Left lung (tissue), 4 donors: ENCODE measurements at regions not wholly inside any gene's neighbourhood (a gene's known extent, or its start where the extent isn't known, plus 50 kb on each side); places are given as distances from the start of the nearest gene placed in this dataset.
A peak's percentile ranks its signal among the peaks of the same experiment; 100 is the strongest.

ENCODE experiments used
- ATAC-seq: fragments of 200-7000 bp; cut with Tn5 transposase; one replicate; pipeline ENCODE4 v1.9.1; 2020; ENCODE audit warnings: moderate library complexity
- DNase-seq, 4 donors: peaks; one replicate each; pipeline ENCODE4 v3.0.0-alpha.2; 2013 to 2020
- H3K27ac ChIP-seq, 2 donors: fragments of 200-600 bp; sonication (generic) in 1 of 2; one replicate each; pipeline versions ENCODE4 v1.5.0 to v1.8.0; 2020 to 2021
- H3K27me3 ChIP-seq, 2 donors: fragments of 200-600 bp; sonication (generic) in 1 of 2; one replicate each; pipeline versions ENCODE4 v1.5.0 to v1.8.0; 2020 to 2021
- H3K36me3 ChIP-seq, 2 donors: fragments of 200-600 bp; sonication (generic) in 1 of 2; one replicate each; pipeline versions ENCODE4 v1.5.0 to v1.8.0; 2020 to 2021
- H3K4me1 ChIP-seq, 2 donors: fragments of 200-600 bp; one replicate each; pipeline ENCODE4 v1.8.0; 2021
- H3K4me3 ChIP-seq, 2 donors: fragments of 200-600 bp; sonication (generic) in 1 of 2; one replicate each; pipeline versions ENCODE4 v1.5.0 to v1.8.0; 2020 to 2021; ENCODE audit warnings: mild to moderate bottlenecking in 1 of 2
- H3K9me3 ChIP-seq, 2 donors: fragments of 200-600 bp; sonication (generic) in 1 of 2; one replicate each; pipeline versions ENCODE4 v1.5.0 to v1.8.0; 2020 to 2021
- CTCF ChIP-seq, 2 donors: fragments of 200-600 bp; sonication (generic) in 1 of 2; IDR thresholded peaks; one replicate each; pipeline versions ENCODE4 v1.5.0 to v1.8.0; 2021; ENCODE audit warnings: antibody characterized with exemption in 2 of 2
- intact Hi-C, 2 donors: fragments of 100-400 bp; cut with DNase I; formaldehyde crosslinking; loops; one replicate each; pipeline versions ENCODE4 v1.11.2 to v1.14.2; 2022
- donor health status: DM: no; HTN: yes; CAD: no.
- donor health status: DM: no; HTN: no; CAD: no.

GRCh38 chr10:110355141-110355831, 50.6 kb upstream of the SMNDC1 start:
- Histone ChIP-seq H3K9me3 (no peaks in the 10 kb centered on the region), H3K27ac (no peak overlapping the region), H3K36me3 (no peaks in the 10 kb centered on the region), H3K4me3 (no peak overlapping the region), H3K4me1 (peaks cover 0 to 27% of the 10 kb centered on the region in 2 donors), H3K27me3 (no peaks in the 10 kb centered on the region)
- intact Hi-C loops, result no loop called here
- TF ChIP-seq CTCF (IDR thresholded peaks at IDR 0.05), result no peak
- DNase-seq, result no peak
- ATAC-seq, result no peak

GRCh38 chr10:110355922-110356627, 51.4 kb upstream of the SMNDC1 start:
- ATAC-seq (no peak), DNase-seq (no peak)
- no peak overlapping the region for H3K4me3 ChIP-seq
- H3K27me3 ChIP-seq, result no peaks in the 10 kb centered on the region
- intact Hi-C loops, result no loop called here
- no peak for TF ChIP-seq CTCF (IDR thresholded peaks at IDR 0.05)
- peaks cover 0 to 27% of the 10 kb centered on the region in 2 donors for H3K4me1 ChIP-seq
- no peaks in the 10 kb centered on the region for H3K9me3 ChIP-seq
- H3K27ac ChIP-seq, result no peak overlapping the region
- no peaks in the 10 kb centered on the region for H3K36me3 ChIP-seq

GRCh38 chr10:110356628-110357245, 52.0 kb upstream of the SMNDC1 start:
- H3K27ac ChIP-seq, result peak overlapping the region in 1 of 2 donors; percentile 38
- ATAC-seq, result peak; percentile 16
- H3K36me3 ChIP-seq, result no peaks in the 10 kb centered on the region
- H3K4me3 ChIP-seq, result no peak overlapping the region
- H3K27me3 ChIP-seq, result no peaks in the 10 kb centered on the region
- intact Hi-C loops, result no loop called here
- TF ChIP-seq CTCF (IDR thresholded peaks at IDR 0.05), result no peak
- DNase-seq, result peak in 1 of 4 donors; percentile 55
- H3K9me3 ChIP-seq, result no peaks in the 10 kb centered on the region
- peaks cover 0 to 27% of the 10 kb centered on the region in 2 donors for H3K4me1 ChIP-seq

GRCh38 chr10:110357252-110357780, 52.6 kb upstream of the SMNDC1 start:
- Histone ChIP-seq H3K27me3 (no peaks in the 10 kb centered on the region), H3K36me3 (no peaks in the 10 kb centered on the region), H3K4me1 (peaks cover 0 to 27% of the 10 kb centered on the region in 2 donors), H3K27ac (peak overlapping the region in 1 of 2 donors; percentile 38), H3K4me3 (no peak overlapping the region), H3K9me3 (no peaks in the 10 kb centered on the region)
- ATAC-seq, result peak; percentile 10
- TF ChIP-seq CTCF (IDR thresholded peaks at IDR 0.05), result no peak
- intact Hi-C loops, result no loop called here
- DNase-seq, result no peak

GRCh38 chr10:110357871-110358270, 53.2 kb upstream of the SMNDC1 start:
- intact Hi-C loops, result no loop called here
- TF ChIP-seq CTCF (IDR thresholded peaks at IDR 0.05), result no peak
- Histone ChIP-seq H3K27ac (no peak overlapping the region), H3K36me3 (no peaks in the 10 kb centered on the region), H3K4me3 (no peak overlapping the region), H3K4me1 (peaks cover 0 to 26% of the 10 kb centered on the region in 2 donors), H3K9me3 (no peaks in the 10 kb centered on the region), H3K27me3 (no peaks in the 10 kb centered on the region)
- DNase-seq (no peak), ATAC-seq (no peak)
